Adipocyte (in vitro differentiated cells): ENCODE measurements at regions not wholly inside any gene's neighbourhood (a gene's known extent, or its start where the extent isn't known, plus 50 kb on each side); places are given as distances from the start of the nearest gene placed in this dataset.

Source experiments
- DNase-seq: peaks from one replicate; pipeline ENCODE4 v3.0.0-alpha.2; 2015; ENCODE audit warnings: low read depth
- H3K27me3 ChIP-seq: replicated peaks from 2 replicates; pipeline ENCODE4 v1.7.0; 2013; ENCODE audit warnings: mild to moderate bottlenecking, low read length, moderate library complexity; ENCODE audit not compliant: control insufficient read depth, insufficient read depth
- H3K36me3 ChIP-seq: 2 replicates; pipeline ENCODE4 v1.7.0; 2013; ENCODE audit warnings: low read length, mild to moderate bottlenecking, moderate library complexity; ENCODE audit not compliant: control insufficient read depth, insufficient read depth, severe bottlenecking
- H3K4me1 ChIP-seq: 2 replicates; pipeline ENCODE4 v1.7.0; 2013; ENCODE audit warnings: mild to moderate bottlenecking, low read length, moderate library complexity; ENCODE audit not compliant: control insufficient read depth, insufficient read depth
- H3K4me3 ChIP-seq: 2 replicates; pipeline ENCODE4 v1.7.0; 2013; ENCODE audit warnings: mild to moderate bottlenecking, low read length, moderate library complexity
- H3K9ac ChIP-seq: 2 replicates; pipeline ENCODE4 v1.7.0; 2013; ENCODE audit warnings: mild to moderate bottlenecking, low read length, moderate library complexity
- H3K9me3 ChIP-seq: 2 replicates; pipeline ENCODE4 v1.7.0; 2013; ENCODE audit warnings: mild to moderate bottlenecking, low read length, moderate library complexity; ENCODE audit not compliant: control insufficient read depth

DNA sequence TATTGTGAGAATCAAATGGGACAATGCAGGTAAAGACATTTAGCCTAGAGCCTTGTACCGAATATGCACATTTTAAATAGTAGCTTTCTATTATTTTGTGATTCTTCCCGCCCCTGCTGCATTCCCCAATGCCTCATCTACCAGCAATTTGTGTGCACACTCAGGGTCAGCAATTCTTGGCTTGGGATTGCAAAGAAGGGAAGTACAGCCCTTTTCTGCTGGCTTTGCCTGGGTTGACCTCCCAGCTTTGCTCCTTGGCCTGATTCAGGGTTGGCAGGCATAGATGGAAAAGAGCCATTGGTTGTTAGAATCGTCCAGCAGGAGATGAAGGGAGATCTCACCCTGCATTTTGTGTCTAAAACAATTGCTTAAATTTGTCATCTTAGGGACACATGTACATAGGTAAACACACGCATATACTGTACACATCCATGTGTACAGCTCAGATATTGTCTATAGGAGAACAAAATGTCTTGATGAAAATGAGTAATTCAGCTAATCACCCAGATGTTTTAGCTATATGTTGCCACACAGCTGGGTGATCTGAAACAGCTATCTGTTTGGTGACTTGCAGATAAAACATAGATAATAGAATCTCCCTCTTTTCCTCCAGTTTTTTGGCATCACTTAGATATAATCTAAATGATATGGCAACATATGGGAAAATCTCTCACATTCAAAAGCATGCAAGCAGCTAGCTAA, 340.9 kb upstream of the TBL1XR1 start:
- DNase-seq, result peak; percentile 60
- peaks cover 40% of the 10 kb centered on the region for H3K4me1 ChIP-seq
- H3K27me3 ChIP-seq, result no peaks in the 10 kb centered on the region
- H3K9me3 ChIP-seq, result no peaks in the 10 kb centered on the region
- peak overlapping the region; percentile 56 for H3K9ac ChIP-seq
- no peaks in the 10 kb centered on the region for H3K36me3 ChIP-seq
- peak overlapping the region; percentile 38 for H3K4me3 ChIP-seq

DNA sequence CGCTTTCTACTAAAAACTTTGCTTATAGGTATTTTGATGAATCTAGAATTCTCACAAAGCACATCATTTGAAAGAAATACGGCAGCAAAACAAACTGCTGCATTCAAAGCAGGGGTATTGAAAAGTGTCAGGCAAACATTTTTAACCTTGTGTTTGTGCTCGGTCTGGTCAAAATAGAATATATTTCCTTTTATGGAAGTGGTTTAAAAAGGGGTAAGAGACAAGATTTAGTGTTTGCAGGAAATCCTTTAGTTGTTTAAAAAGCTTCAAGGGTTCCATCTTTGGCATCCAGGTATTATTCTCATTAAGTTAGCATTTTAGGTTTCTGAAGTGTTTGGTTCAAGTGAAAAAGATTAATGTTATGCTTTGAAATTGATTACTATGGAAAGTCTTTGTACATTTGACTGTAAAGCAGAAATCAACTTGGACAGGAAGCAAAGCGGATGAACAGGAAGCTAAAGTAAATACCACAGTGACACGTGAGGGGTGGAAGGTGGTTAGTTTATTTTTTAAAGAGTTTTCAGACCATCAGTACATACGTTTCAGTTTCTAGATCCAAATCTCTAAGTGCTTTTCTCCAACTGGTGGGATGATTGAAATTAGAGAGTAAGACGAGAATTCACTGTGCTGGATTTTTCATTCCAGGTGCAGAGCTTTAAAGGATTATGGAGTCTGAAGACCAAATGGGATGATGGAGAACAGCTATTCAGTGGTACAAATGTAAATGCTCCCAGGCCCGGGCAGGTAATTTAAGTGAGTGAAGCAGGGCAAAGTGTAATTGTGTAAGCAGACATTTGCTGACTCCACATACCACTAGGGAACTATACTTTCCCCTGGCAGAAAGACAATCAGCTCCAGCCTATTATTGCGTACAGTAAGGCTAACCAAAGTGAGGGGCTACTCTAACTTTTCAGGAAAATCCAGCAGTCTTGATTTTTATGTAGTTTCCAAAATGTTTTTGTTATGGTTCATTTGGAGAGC, 341.8 kb upstream of the TBL1XR1 start:
- H3K36me3 ChIP-seq, result no peaks in the 10 kb centered on the region
- no peaks in the 10 kb centered on the region for H3K27me3 ChIP-seq
- H3K4me3 ChIP-seq, result peak overlapping the region; percentile 1
- peaks cover 40% of the 10 kb centered on the region for H3K4me1 ChIP-seq
- H3K9me3 ChIP-seq, result no peaks in the 10 kb centered on the region
- no peak for DNase-seq
- H3K9ac ChIP-seq, result peak overlapping the region; percentile 56

DNA sequence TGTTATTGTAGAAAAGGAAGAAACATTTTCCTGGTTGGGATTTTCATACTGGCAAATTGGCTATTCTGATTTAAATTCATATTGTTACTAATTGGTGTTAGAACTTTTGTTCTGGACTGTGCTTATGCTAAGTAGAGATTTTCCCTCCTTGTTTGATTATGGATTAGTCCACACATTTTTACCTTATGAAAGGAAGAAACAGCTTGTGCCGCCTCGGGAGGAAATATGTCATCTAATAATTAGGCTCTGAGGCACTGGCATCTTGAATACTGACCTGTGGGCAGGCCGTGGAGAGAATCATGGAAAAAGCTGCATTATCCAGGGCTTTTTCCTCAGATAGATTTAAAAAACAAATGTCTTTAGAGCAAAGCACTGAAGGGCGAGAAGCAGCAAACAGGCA, 344.3 kb upstream of the TBL1XR1 start:
- Histone ChIP-seq H3K4me1 (peaks cover 40% of the 10 kb centered on the region), H3K9me3 (no peaks in the 10 kb centered on the region), H3K9ac (peak overlapping the region; percentile 13), H3K27me3 (no peaks in the 10 kb centered on the region), H3K36me3 (no peaks in the 10 kb centered on the region), H3K4me3 (no peak overlapping the region)
- DNase-seq, result no peak

DNA sequence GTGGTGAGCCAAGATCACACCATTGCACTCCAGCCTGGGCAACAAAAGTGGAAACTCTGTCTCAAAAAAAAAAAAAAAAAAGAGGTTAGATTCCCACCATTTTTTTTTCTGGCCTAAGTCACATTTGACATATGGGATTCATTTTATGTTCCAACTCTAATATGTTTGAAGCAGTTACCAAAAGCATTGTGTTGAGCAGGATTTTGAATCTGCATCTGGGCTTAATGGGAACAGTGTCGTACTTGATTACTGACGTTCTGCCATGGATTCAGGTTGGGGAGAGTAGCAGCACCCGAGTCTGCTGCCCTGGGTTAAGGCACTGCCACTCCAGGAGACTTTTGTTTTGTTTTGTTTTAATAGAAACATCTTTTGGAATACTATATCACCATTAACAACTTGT, 348.7 kb upstream of the TBL1XR1 start:
- Histone ChIP-seq H3K27me3 (no peaks in the 10 kb centered on the region), H3K9me3 (no peaks in the 10 kb centered on the region), H3K9ac (no peak overlapping the region), H3K4me1 (peaks cover 12% of the 10 kb centered on the region), H3K4me3 (no peak overlapping the region), H3K36me3 (no peaks in the 10 kb centered on the region)
- DNase-seq, result peak; percentile 44

DNA sequence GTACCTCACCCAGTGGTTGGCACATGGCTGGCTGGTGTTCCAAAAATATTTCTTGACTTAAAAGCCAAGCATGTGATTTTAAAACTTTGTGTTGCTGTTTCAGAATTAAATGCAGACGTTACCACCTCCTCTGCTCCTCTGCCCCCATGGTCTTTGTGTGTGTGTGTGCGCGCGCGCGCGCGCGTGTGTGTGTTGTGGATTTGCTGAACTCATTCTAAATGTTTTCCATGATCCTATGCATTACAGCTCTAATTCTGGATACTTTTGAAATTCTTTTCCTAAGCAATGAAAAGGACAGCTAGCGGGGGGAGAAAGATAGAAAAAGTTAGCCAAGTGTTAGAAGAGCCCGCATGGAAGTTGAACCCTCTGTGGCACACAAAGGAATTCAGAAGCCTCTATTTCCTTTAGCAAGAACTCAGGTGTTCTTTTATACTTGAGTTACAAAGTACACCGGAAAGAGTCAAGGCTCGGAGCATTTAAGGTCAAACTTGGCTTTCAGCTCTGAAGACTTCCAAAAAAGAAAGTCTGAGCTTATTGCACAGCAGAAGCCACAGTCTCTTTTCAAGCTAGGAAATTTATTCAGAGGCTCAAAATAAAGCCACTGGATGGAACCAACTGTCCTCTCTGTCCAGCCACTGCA, 350.5 kb upstream of the TBL1XR1 start:
- no peaks in the 10 kb centered on the region for H3K36me3 ChIP-seq
- DNase-seq, result no peak
- H3K27me3 ChIP-seq, result no peaks in the 10 kb centered on the region
- peaks cover 11% of the 10 kb centered on the region for H3K4me1 ChIP-seq
- no peaks in the 10 kb centered on the region for H3K9me3 ChIP-seq
- no peak overlapping the region for H3K9ac ChIP-seq
- no peak overlapping the region for H3K4me3 ChIP-seq

DNA sequence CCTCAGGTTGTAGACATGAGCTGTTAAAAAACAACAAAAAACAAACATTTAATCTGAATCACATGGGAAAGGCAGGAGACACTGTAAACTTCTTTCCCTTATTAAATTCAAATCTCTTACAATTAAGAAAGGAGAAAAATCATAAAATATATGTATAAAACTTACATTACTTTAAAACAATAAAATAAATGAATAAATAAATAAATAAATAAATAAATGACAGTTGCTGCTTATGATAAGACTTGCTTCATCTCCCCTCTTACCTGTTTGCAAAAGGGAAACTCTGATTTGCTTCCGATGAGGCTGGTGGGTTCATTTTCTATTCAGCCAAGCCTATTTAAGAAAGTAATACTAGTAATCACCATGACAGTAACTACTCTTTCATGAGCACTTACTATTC, 353.4 kb upstream of the TBL1XR1 start:
- DNase-seq, result no peak
- no peaks in the 10 kb centered on the region for H3K27me3 ChIP-seq
- no peaks in the 10 kb centered on the region for H3K36me3 ChIP-seq

DNA sequence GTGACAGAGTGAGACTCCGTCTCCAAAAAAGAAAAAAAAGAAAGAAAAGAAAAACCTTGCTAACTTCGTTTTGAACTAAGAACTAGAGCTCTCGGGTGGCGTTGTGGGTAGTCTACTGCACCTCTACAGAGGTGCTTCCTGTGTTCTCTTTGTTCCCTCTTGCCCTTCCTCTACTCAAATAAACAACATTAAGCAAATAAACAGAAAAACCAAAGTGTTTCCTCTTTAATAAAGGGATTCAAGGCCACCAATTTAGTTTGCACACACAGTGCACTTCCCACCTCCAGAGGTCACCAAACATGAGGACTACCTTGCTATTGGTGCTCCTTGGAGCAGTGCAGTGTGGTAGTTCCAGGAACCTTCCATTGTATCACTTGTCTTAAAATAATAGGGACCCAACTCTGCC, 354.2 kb upstream of the TBL1XR1 start:
- Histone ChIP-seq H3K4me1 (peaks cover 34% of the 10 kb centered on the region), H3K36me3 (no peaks in the 10 kb centered on the region), H3K9ac (no peak overlapping the region), H3K9me3 (no peaks in the 10 kb centered on the region), H3K4me3 (no peak overlapping the region), H3K27me3 (no peaks in the 10 kb centered on the region)
- DNase-seq, result no peak

More for the DNA sequence above, 353.4 kb upstream of the TBL1XR1 start:
- Histone ChIP-seq H3K4me3 (no peak overlapping the region), H3K9ac (no peak overlapping the region), H3K9me3 (no peaks in the 10 kb centered on the region), H3K4me1 (peaks cover 34% of the 10 kb centered on the region)

DNA sequence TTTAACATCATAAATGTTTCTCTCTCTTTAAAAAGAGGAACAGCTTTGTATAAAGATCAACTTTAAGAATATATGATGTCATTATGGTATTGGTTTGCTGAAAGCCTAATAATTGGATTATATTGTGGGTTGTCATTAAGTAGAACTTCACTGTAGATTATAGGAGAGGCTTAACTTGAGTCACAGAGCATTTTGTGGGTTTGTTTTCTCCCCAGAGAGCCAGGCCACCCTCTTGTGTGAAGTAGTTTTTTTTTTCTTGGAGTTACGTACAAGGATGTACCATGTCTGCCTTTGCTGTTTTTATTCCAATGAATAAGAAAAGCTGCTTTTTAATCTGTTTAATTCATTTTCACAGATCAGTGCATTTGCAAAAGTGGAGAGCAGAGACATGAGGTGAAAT, 354.8 kb upstream of the TBL1XR1 start:
- H3K36me3 ChIP-seq, result no peaks in the 10 kb centered on the region
- peaks cover 34% of the 10 kb centered on the region for H3K4me1 ChIP-seq
- H3K9ac ChIP-seq, result no peak overlapping the region
- DNase-seq, result no peak
- no peak overlapping the region for H3K4me3 ChIP-seq
- no peaks in the 10 kb centered on the region for H3K27me3 ChIP-seq
- no peaks in the 10 kb centered on the region for H3K9me3 ChIP-seq

DNA sequence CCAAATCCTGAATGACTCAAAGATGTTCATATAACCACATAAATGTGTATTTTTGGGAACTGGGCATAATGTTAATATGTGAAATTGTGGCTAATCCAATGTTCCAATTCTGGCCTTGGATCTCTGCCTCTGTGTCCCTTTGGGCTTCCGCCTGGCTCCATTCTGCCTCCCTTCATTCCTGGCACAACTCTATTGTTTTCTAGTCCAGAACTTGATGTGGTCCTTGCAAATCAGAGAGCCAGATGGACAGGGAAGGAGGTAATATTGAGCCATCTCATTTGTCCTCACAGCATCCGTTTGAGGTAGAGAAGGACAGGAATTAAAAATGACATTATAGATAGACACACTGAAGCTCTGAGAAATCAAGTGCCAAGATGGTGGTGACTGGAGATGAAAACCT, 355.7 kb upstream of the TBL1XR1 start:
- no peak for DNase-seq
- H3K4me1 ChIP-seq, result peaks cover 29% of the 10 kb centered on the region
- H3K27me3 ChIP-seq, result no peaks in the 10 kb centered on the region
- no peaks in the 10 kb centered on the region for H3K9me3 ChIP-seq
- H3K36me3 ChIP-seq, result no peaks in the 10 kb centered on the region
- H3K4me3 ChIP-seq, result no peak overlapping the region
- H3K9ac ChIP-seq, result no peak overlapping the region

DNA sequence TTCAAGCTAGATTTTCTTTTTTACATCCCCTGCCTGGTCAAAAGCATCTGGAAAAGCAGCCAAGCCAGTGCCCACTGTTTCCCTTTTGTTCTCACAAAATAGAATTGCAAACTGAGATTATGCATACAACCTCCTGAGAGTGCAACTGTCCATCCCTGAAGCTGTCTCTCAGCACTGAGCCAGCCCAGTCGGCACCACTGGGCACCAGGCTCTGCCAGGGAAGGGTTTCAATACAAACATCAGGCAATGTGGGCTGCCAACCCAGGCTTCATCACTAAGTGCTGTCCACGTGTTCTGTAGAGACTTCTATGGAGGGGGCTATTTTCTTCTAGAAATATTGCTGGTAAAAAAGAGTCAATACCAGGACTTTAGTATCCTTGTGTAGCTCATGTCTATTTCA, 356.3 kb upstream of the TBL1XR1 start:
- no peaks in the 10 kb centered on the region for H3K36me3 ChIP-seq
- no peak for DNase-seq
- H3K27me3 ChIP-seq, result no peaks in the 10 kb centered on the region
- H3K9ac ChIP-seq, result no peak overlapping the region
- H3K9me3 ChIP-seq, result no peaks in the 10 kb centered on the region
- no peak overlapping the region for H3K4me3 ChIP-seq
- peaks cover 28% of the 10 kb centered on the region for H3K4me1 ChIP-seq
